Uterus (tissue), 3 donors: ENCODE measurements at regions not wholly inside any gene's neighbourhood (a gene's known extent, or its start where the extent isn't known, plus 50 kb on each side); places are given as distances from the start of the nearest gene placed in this dataset.

ENCODE experiments used
- DNase-seq, 2 donors: peaks; one replicate each; pipeline ENCODE4 v3.0.0-alpha.2; 2019 to 2020
- H3K27ac ChIP-seq, 2 donors: fragments of 200-600 bp; sonication (generic); 1 replicate in 1 of 2; 2 replicates in 1 of 2; pipeline ENCODE4 v1.5.1; 2016 to 2018
- H3K27me3 ChIP-seq, 2 donors: fragments of 200-600 bp; sonication (generic); one replicate each; pipeline ENCODE4 v1.5.1; 2018 to 2019; ENCODE audit warnings: control low read depth in 1 of 2
- H3K36me3 ChIP-seq, 2 donors: fragments of 200-600 bp; sonication (generic); one replicate each; pipeline ENCODE4 v1.5.1; 2019; ENCODE audit warnings: control low read depth in 1 of 2
- H3K4me1 ChIP-seq, 2 donors: fragments of 200-600 bp; sonication (generic); one replicate each; pipeline ENCODE4 v1.5.1; 2018 to 2019; ENCODE audit warnings: control low read depth in 1 of 2
- H3K4me3 ChIP-seq, 2 donors: fragments of 200-600 bp; sonication (generic); 1 replicate in 1 of 2; 2 replicates in 1 of 2; pipeline ENCODE4 v1.5.1; 2018 to 2019; ENCODE audit warnings: mild to moderate bottlenecking in 1 of 2
- H3K9me3 ChIP-seq, 2 donors: fragments of 200-600 bp; sonication (generic); one replicate each; pipeline ENCODE4 v1.5.1; 2019; ENCODE audit warnings: control low read depth in 1 of 2
- POLR2A ChIP-seq, 2 donors: fragments of 450-650 bp; IDR thresholded peaks; one replicate each; pipeline ENCODE4 v1.6.1; 2016; ENCODE audit warnings: antibody characterized with exemption in 2 of 2, mild to moderate bottlenecking in 1 of 2, moderate library complexity in 1 of 2
- intact Hi-C: fragments of 100-400 bp; cut with DNase I; formaldehyde crosslinking; loops from one replicate; pipeline ENCODE4 v1.15.1; 2023; ENCODE audit warnings: low total_unique reads
- TF ChIP-seq, protein P1 (sequence below), 4 experiments: fragments of 200-600 bp in 2 of 4; fragments of 450-650 bp in 2 of 4; sonication (generic) in 2 of 4; IDR thresholded peaks; one replicate each; pipeline ENCODE4 v1.5.1; 2016 to 2019; ENCODE audit warnings: antibody characterized with exemption in 4 of 4, mild to moderate bottlenecking in 2 of 4, moderate library complexity in 1 of 4
- donor health status: DM: yes; HTN: yes; CAD: no.

GRCh38 chr7:8923164-8923806, 489.9 kb downstream of the NXPH1 start:
- no peaks in the 10 kb centered on the region for H3K4me1 ChIP-seq
- TF ChIP-seq, protein P1, sequence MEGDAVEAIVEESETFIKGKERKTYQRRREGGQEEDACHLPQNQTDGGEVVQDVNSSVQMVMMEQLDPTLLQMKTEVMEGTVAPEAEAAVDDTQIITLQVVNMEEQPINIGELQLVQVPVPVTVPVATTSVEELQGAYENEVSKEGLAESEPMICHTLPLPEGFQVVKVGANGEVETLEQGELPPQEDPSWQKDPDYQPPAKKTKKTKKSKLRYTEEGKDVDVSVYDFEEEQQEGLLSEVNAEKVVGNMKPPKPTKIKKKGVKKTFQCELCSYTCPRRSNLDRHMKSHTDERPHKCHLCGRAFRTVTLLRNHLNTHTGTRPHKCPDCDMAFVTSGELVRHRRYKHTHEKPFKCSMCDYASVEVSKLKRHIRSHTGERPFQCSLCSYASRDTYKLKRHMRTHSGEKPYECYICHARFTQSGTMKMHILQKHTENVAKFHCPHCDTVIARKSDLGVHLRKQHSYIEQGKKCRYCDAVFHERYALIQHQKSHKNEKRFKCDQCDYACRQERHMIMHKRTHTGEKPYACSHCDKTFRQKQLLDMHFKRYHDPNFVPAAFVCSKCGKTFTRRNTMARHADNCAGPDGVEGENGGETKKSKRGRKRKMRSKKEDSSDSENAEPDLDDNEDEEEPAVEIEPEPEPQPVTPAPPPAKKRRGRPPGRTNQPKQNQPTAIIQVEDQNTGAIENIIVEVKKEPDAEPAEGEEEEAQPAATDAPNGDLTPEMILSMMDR (IDR thresholded peaks at IDR 0.05) = no peak
- TF ChIP-seq POLR2A (IDR thresholded peaks at IDR 0.05) = no peak
- intact Hi-C loops = no loop called here
- no peaks in the 10 kb centered on the region for H3K27me3 ChIP-seq
- no peaks in the 10 kb centered on the region for H3K9me3 ChIP-seq
- no peak for DNase-seq
- H3K36me3 ChIP-seq = no peaks in the 10 kb centered on the region
- no peak overlapping the region for H3K27ac ChIP-seq
- H3K4me3 ChIP-seq = no peak overlapping the region

DNA sequence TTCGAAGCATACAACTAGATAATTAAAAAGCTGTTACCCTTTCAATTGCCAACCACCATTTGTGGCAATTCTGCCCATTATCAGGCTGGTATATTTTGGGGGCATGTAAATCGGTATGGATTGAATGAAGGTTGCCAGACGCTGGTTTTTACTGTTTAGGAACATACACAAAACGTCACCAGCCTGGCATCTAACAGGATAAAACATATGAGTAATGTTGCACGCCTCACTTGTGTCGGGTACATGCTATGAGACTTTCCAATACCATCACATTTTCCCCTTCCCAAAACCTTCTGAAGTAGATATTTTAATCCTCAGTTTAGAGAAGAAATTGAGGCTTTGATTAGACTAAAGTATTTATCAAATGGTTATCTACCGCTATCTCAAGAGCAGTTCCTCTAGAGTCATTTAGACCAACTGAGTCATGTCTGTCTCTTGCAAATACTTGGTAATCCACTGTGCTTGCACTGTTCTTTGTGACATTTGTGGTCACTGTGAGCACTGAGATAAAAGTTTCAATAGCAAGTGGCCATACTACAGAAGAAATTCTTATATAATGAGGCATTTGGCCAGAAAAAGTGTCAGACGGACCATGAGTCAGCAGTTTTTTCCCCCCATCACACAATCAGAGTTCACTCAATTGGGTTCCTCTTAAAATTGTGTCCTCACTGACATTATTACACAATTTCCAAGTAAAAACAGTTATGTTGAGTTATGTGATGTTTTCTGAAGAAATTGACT, 498.7 kb downstream of the NXPH1 start:
- H3K4me1 ChIP-seq = no peaks in the 10 kb centered on the region
- no peaks in the 10 kb centered on the region for H3K36me3 ChIP-seq
- H3K27ac ChIP-seq = no peak overlapping the region
- TF ChIP-seq, protein P1 (IDR thresholded peaks at IDR 0.05) = no peak
- TF ChIP-seq POLR2A (IDR thresholded peaks at IDR 0.05) = no peak
- H3K27me3 ChIP-seq = no peaks in the 10 kb centered on the region
- DNase-seq = no peak
- H3K9me3 ChIP-seq = peaks cover 0 to 3% of the 10 kb centered on the region in 2 donors
- intact Hi-C loops = no loop called here
- H3K4me3 ChIP-seq = no peak overlapping the region

- H3K27me3 ChIP-seq = no peaks in the 10 kb centered on the region
- no peak for DNase-seq
- intact Hi-C loops = no loop called here
- H3K4me1 ChIP-seq = no peaks in the 10 kb centered on the region
- no peak overlapping the region for H3K4me3 ChIP-seq
- H3K36me3 ChIP-seq = no peaks in the 10 kb centered on the region
- peaks cover 0 to 3% of the 10 kb centered on the region in 2 donors for H3K9me3 ChIP-seq
- no peak overlapping the region for H3K27ac ChIP-seq
- TF ChIP-seq POLR2A (IDR thresholded peaks at IDR 0.05) = no peak
- TF ChIP-seq, protein P1 (IDR thresholded peaks at IDR 0.05) = no peak
These were observed 499.3 kb downstream of the NXPH1 start for GRCh38 chr7:8932751-8933150.

- Histone ChIP-seq H3K9me3 (no peaks in the 10 kb centered on the region), H3K4me1 (no peaks in the 10 kb centered on the region), H3K27me3 (no peaks in the 10 kb centered on the region), H3K27ac (no peak overlapping the region), H3K36me3 (no peaks in the 10 kb centered on the region), H3K4me3 (no peak overlapping the region)
- no peak for DNase-seq
- intact Hi-C loops = no loop called here
- TF ChIP-seq, protein P1 (IDR thresholded peaks at IDR 0.05) = no peak
- TF ChIP-seq POLR2A (IDR thresholded peaks at IDR 0.05) = no peak
These were observed 503.8 kb downstream of the NXPH1 start for GRCh38 chr7:8937204-8937603.

DNA sequence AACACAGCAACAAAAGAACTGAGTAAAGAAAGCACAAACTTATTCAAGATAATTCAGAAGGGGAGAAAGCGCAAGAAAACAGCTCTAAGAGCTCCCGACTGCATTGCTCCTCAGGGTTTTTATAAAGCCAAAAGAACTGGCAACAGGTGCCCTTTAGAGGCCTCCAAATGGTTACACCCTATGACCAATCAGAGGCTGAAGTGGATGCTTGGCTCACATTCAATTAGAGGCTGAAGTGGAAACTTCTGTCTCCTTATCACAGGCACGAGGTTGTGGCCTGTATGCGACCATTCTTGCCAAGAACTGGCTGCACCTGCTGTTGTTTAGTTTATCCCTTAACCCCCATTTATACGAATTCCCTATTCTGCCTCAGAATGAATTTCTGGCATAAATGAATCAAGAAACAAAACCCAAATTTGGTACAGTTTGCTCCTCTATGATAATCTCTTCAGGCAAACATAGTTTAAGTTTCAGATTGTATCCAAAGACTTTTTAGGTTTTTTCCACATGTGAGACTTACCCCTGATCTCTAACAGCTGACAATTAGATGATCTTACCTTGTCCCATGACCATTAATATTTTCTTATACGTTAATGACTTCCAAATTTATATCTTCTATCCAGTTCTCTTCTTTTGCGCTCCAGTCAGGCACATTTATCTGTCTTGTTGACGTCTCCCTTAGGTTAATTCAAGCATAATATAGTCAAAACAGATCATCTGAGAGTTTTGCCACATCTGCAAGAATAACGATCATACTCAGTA, 504.8 kb downstream of the NXPH1 start:
- Histone ChIP-seq H3K36me3 (no peaks in the 10 kb centered on the region), H3K27ac (no peak overlapping the region), H3K9me3 (no peaks in the 10 kb centered on the region), H3K4me1 (no peaks in the 10 kb centered on the region), H3K4me3 (no peak overlapping the region), H3K27me3 (no peaks in the 10 kb centered on the region)
- no peak for TF ChIP-seq POLR2A (IDR thresholded peaks at IDR 0.05)
- TF ChIP-seq, protein P1 (IDR thresholded peaks at IDR 0.05) = no peak
- no peak for DNase-seq
- intact Hi-C loops = no loop called here
